Keratinocyte (primary cell): ENCODE measurements at regions not wholly inside any gene's neighbourhood (a gene's known extent, or its start where the extent isn't known, plus 50 kb on each side); places are given as distances from the start of the nearest gene placed in this dataset.

Experiments
- DNase-seq: peaks from one replicate; pipeline ENCODE4 v3.0.0-alpha.2; 2011; ENCODE audit warnings: low read depth, missing footprints, low spot score
- FAIRE-seq: peaks from 2 replicates; lab custom pipeline; 2011; peaks lifted over from hg19 to GRCh38; lab: Jason Lieb, UNC
- H2AFZ ChIP-seq: 2 replicates; pipeline ENCODE4 v1.6.0; 2012; ENCODE audit warnings: low read length, control low read depth, inconsistent platforms; ENCODE audit not compliant: control insufficient read depth
- H3K27ac ChIP-seq: 2 replicates; pipeline ENCODE4 v1.5.1; 2011; ENCODE audit warnings: low read length; ENCODE audit not compliant: control insufficient read depth, insufficient read depth
- H3K27me3 ChIP-seq: 3 replicates; pipeline ENCODE4 v1.6.0; 2011; ENCODE audit warnings: low read length; ENCODE audit not compliant: control insufficient read depth, insufficient read depth; ENCODE audit errors: extremely low read depth
- H3K36me3 ChIP-seq, 2 experiments: 2 replicates in 1 of 2; 3 replicates in 1 of 2; pipeline ENCODE4 v1.5.1; 2011; ENCODE audit warnings: low read length in 2 of 2, mild to moderate bottlenecking in 1 of 2; ENCODE audit not compliant: control insufficient read depth in 2 of 2, insufficient read depth in 2 of 2; ENCODE audit errors: extremely low read depth in 1 of 2
- H3K4me1 ChIP-seq: 3 replicates; pipeline ENCODE4 v1.5.1; 2011; ENCODE audit warnings: low read length; ENCODE audit not compliant: control insufficient read depth, insufficient read depth; ENCODE audit errors: extremely low read depth
- H3K4me2 ChIP-seq: 3 replicates; pipeline ENCODE4 v1.6.0; 2011; ENCODE audit warnings: low read depth, low read length; ENCODE audit not compliant: control insufficient read depth, insufficient read depth; ENCODE audit errors: extremely low read depth
- H3K4me3 ChIP-seq, 3 experiments: fragments of 200-600 bp in 1 of 3; sonication (generic) in 1 of 3; 2 replicates in 2 of 3; 3 replicates in 1 of 3; pipeline ENCODE4 v1.5.1; 2011 to 2016; ENCODE audit warnings: low read length in 3 of 3, mild to moderate bottlenecking in 3 of 3, control low read depth in 2 of 3, inconsistent platforms in 1 of 3, low read depth in 1 of 3, mixed read lengths in 1 of 3, mixed run types in 1 of 3, moderate library complexity in 1 of 3; ENCODE audit not compliant: control insufficient read depth in 2 of 3, insufficient read depth in 2 of 3; ENCODE audit errors: extremely low read depth in 1 of 3
- H3K79me2 ChIP-seq: 2 replicates; pipeline ENCODE4 v1.6.0; 2012; ENCODE audit warnings: low read length; ENCODE audit not compliant: control insufficient read depth, insufficient read depth
- H3K9ac ChIP-seq: 3 replicates; pipeline ENCODE4 v1.6.0; 2011; ENCODE audit warnings: low read length; ENCODE audit not compliant: control insufficient read depth, insufficient read depth; ENCODE audit errors: extremely low read depth
- H3K9me1 ChIP-seq: 3 replicates; pipeline ENCODE4 v1.6.0; 2011; ENCODE audit warnings: low read length; ENCODE audit not compliant: control insufficient read depth, insufficient read depth; ENCODE audit errors: extremely low read depth
- H3K9me3 ChIP-seq: 2 replicates; pipeline ENCODE4 v1.5.1; 2012; ENCODE audit warnings: low read depth, low read length; ENCODE audit not compliant: control insufficient read depth
- H4K20me1 ChIP-seq: 3 replicates; pipeline ENCODE4 v1.6.0; 2011; ENCODE audit warnings: low read length; ENCODE audit not compliant: control insufficient read depth, insufficient read depth; ENCODE audit errors: extremely low read depth
- CTCF ChIP-seq, 3 experiments: IDR thresholded peaks in 1 of 3; conservative IDR thresholded peaks in 1 of 3; optimal IDR thresholded peaks in 1 of 3; 2 replicates in 2 of 3; 3 replicates in 1 of 3; pipeline versions ENCODE3 to v1.5.1; 2011; ENCODE audit warnings: low read length in 3 of 3, mild to moderate bottlenecking in 3 of 3, moderate library complexity in 2 of 3, control low read depth in 1 of 3, inconsistent platforms in 1 of 3; ENCODE audit not compliant: insufficient read depth in 2 of 3; ENCODE audit errors: extremely low read depth in 1 of 3
- EZH2 ChIP-seq: IDR thresholded peaks from one replicate; pipeline ENCODE4 v1.6.1; 2012; ENCODE audit warnings: inconsistent platforms, mild to moderate bottlenecking, low read length, moderate library complexity
- dilution Hi-C: fragments of 300-500 bp; cut with MboI; formaldehyde crosslinking; loops from one replicate; pipeline ENCODE4 v1.7.0; 2020; ENCODE audit warnings: low sequenced_read_pairs; ENCODE audit not compliant: extremely low pct_ligation_motif_present

GRCh38 chr20:22740829-22741228 lies 156.5 kb upstream of the FOXA2 start:
- FAIRE-seq (peak; percentile 48), DNase-seq (no peak)
- Histone ChIP-seq H3K9ac (no peak overlapping the region), H3K9me3 (no peaks in the 10 kb centered on the region), H2AFZ (no peak overlapping the region), H4K20me1 (no peaks in the 10 kb centered on the region), H3K4me2 (no peak overlapping the region), H3K4me3 (no peak overlapping the region), H3K36me3 (no peaks in the 10 kb centered on the region), H3K27me3 (no peaks in the 10 kb centered on the region), H3K4me1 (peaks cover 26% of the 10 kb centered on the region), H3K79me2 (no peaks in the 10 kb centered on the region), H3K27ac (no peak overlapping the region), H3K9me1 (no peaks in the 10 kb centered on the region)
- TF ChIP-seq EZH2: no peak
- no peak for TF ChIP-seq CTCF (optimal IDR thresholded peaks at IDR 0.05 in 1 of 3, IDR thresholded peaks at IDR 0.05 in 1 of 3, conservative IDR thresholded peaks at IDR 0.05 in 1 of 3; ENCODE audit: extremely low read depth in 1 of 3, insufficient read depth in 2 of 3, low read length in 3 of 3)
- dilution Hi-C loops: no loop called here

- dilution Hi-C loops: no loop called here
- no peaks in the 10 kb centered on the region for H3K36me3 ChIP-seq
- no peak overlapping the region for H3K4me3 ChIP-seq
- H2AFZ ChIP-seq: no peak overlapping the region
- no peaks in the 10 kb centered on the region for H3K79me2 ChIP-seq
- H3K27ac ChIP-seq: peak overlapping the region; percentile 6
- H3K9me1 ChIP-seq: no peaks in the 10 kb centered on the region
- FAIRE-seq (peak; percentile 69), DNase-seq (no peak)
- no peak overlapping the region for H3K9ac ChIP-seq
- no peaks in the 10 kb centered on the region for H3K27me3 ChIP-seq
- TF ChIP-seq EZH2 (no peak), CTCF (optimal IDR thresholded peaks at IDR 0.05 in 1 of 3, IDR thresholded peaks at IDR 0.05 in 1 of 3, conservative IDR thresholded peaks at IDR 0.05 in 1 of 3; ENCODE audit: extremely low read depth in 1 of 3, insufficient read depth in 2 of 3, low read length in 3 of 3) (no peak)
- peaks cover 26% of the 10 kb centered on the region for H3K4me1 ChIP-seq
- H3K4me2 ChIP-seq: peak overlapping the region; percentile 56
- H3K9me3 ChIP-seq: peaks cover 2% of the 10 kb centered on the region
- H4K20me1 ChIP-seq: no peaks in the 10 kb centered on the region
Observed at GRCh38 chr20:22744341-22745193, 160.2 kb upstream of the FOXA2 start.
